Tibial artery (tissue), 4 donors: ENCODE measurements at regions not wholly inside any gene's neighbourhood (a gene's known extent, or its start where the extent isn't known, plus 50 kb on each side); places are given as distances from the start of the nearest gene placed in this dataset.

Experiments used
- DNase-seq, 2 donors: peaks; one replicate each; pipeline ENCODE4 v3.0.0-alpha.2; 2019
- H3K27ac ChIP-seq, 2 donors: fragments of 200-600 bp; sonication (generic) in 1 of 2; 1 replicate in 1 of 2; 2 replicates in 1 of 2; pipeline ENCODE4 v1.5.1; 2018 to 2019; ENCODE audit warnings: mild to moderate bottlenecking in 1 of 2
- H3K27me3 ChIP-seq, 2 donors: fragments of 200-600 bp; sonication (generic) in 1 of 2; one replicate each; pipeline versions ENCODE4 v1.5.1 to v1.6.0; 2016 to 2019
- H3K36me3 ChIP-seq, 3 donors: fragments of 200-600 bp; sonication (generic) in 2 of 3; one replicate each; pipeline ENCODE4 v1.5.1; 2016 to 2019; ENCODE audit warnings: mild to moderate bottlenecking in 2 of 3
- H3K4me1 ChIP-seq, 4 donors: fragments of 200-600 bp; sonication (generic) in 2 of 4; 1 replicate in 3 of 4; 2 replicates in 1 of 4; pipeline ENCODE4 v1.5.1; 2016 to 2019
- H3K4me3 ChIP-seq, 2 donors: fragments of 200-600 bp; sonication (generic) in 1 of 2; 1 replicate in 1 of 2; 2 replicates in 1 of 2; pipeline ENCODE4 v1.5.1; 2018 to 2019; ENCODE audit warnings: mild to moderate bottlenecking in 2 of 2
- H3K9me3 ChIP-seq, 3 donors: fragments of 200-600 bp; sonication (generic) in 1 of 3; one replicate each; pipeline ENCODE4 v1.5.1; 2016 to 2019
- CTCF ChIP-seq, 2 experiments: fragments of 200-600 bp in 1 of 2; fragments of 450-650 bp in 1 of 2; IDR thresholded peaks; one replicate each; pipeline ENCODE4 v1.5.1; 2017 to 2019; ENCODE audit warnings: antibody characterized with exemption in 2 of 2, mild to moderate bottlenecking in 1 of 2, moderate library complexity in 1 of 2
- intact Hi-C: fragments of 100-400 bp; cut with DNase I; formaldehyde crosslinking; loops from one replicate; pipeline ENCODE4 v1.15.0; 2023; ENCODE audit warnings: low total_unique reads

- Histone ChIP-seq H3K27me3 (no peaks in the 10 kb centered on the region), H3K27ac (no peak overlapping the region), H3K4me3 (no peak overlapping the region), H3K4me1 (no peaks in the 10 kb centered on the region), H3K9me3 (peaks cover 0 to 5% (median 2%) of the 10 kb centered on the region in 3 donors), H3K36me3 (no peaks in the 10 kb centered on the region)
- TF ChIP-seq CTCF (IDR thresholded peaks at IDR 0.05), result no peak
- intact Hi-C loops, result no loop called here
- no peak for DNase-seq
Observed at GRCh38 chr22:47898946-47899345, 1136.5 kb downstream of the TBC1D22A start.

- Histone ChIP-seq H3K27ac (no peak overlapping the region), H3K27me3 (no peaks in the 10 kb centered on the region), H3K4me1 (no peaks in the 10 kb centered on the region), H3K36me3 (no peaks in the 10 kb centered on the region), H3K4me3 (no peak overlapping the region), H3K9me3 (peaks cover 0 to 5% (median 3%) of the 10 kb centered on the region in 3 donors)
- TF ChIP-seq CTCF (IDR thresholded peaks at IDR 0.05), result no peak
- DNase-seq, result no peak
- intact Hi-C loops, result no loop called here
Observed at GRCh38 chr22:47891609-47892008, 1129.2 kb downstream of the TBC1D22A start.

GRCh38 chr22:47888817-47889216 is 1126.4 kb downstream of the TBC1D22A start:
- Histone ChIP-seq H3K9me3 (peaks cover 0 to under 1% (median 0%) of the 10 kb centered on the region in 3 donors), H3K36me3 (no peaks in the 10 kb centered on the region), H3K4me3 (no peak overlapping the region), H3K27ac (no peak overlapping the region), H3K4me1 (no peaks in the 10 kb centered on the region), H3K27me3 (no peaks in the 10 kb centered on the region)
- DNase-seq, result no peak
- TF ChIP-seq CTCF (IDR thresholded peaks at IDR 0.05), result no peak
- intact Hi-C loops, result no loop called here

GRCh38 chr22:47884775-47885174 is 1122.3 kb downstream of the TBC1D22A start:
- no peaks in the 10 kb centered on the region for H3K27me3 ChIP-seq
- TF ChIP-seq CTCF (IDR thresholded peaks at IDR 0.05), result no peak
- intact Hi-C loops, result no loop called here

GRCh38 chr22:47884200-47884599 is 1121.8 kb downstream of the TBC1D22A start:
- TF ChIP-seq CTCF (IDR thresholded peaks at IDR 0.05), result no peak
- no peak for DNase-seq
- no peak overlapping the region for H3K4me3 ChIP-seq

More at GRCh38 chr22:47884775-47885174, 1122.3 kb downstream of the TBC1D22A start:
- Histone ChIP-seq H3K4me1 (no peaks in the 10 kb centered on the region), H3K36me3 (no peaks in the 10 kb centered on the region), H3K27ac (no peak overlapping the region), H3K4me3 (no peak overlapping the region), H3K9me3 (no peaks in the 10 kb centered on the region)
- DNase-seq, result no peak

GRCh38 chr22:47883757-47884156 is 1121.3 kb downstream of the TBC1D22A start:
- TF ChIP-seq CTCF (IDR thresholded peaks at IDR 0.05), result no peak
- no peaks in the 10 kb centered on the region for H3K27me3 ChIP-seq

More at GRCh38 chr22:47884200-47884599, 1121.8 kb downstream of the TBC1D22A start:
- no peaks in the 10 kb centered on the region for H3K4me1 ChIP-seq
- no peaks in the 10 kb centered on the region for H3K36me3 ChIP-seq
- no peaks in the 10 kb centered on the region for H3K27me3 ChIP-seq
- H3K9me3 ChIP-seq, result no peaks in the 10 kb centered on the region
- H3K27ac ChIP-seq, result no peak overlapping the region
- intact Hi-C loops, result no loop called here

More at GRCh38 chr22:47883757-47884156, 1121.3 kb downstream of the TBC1D22A start:
- Histone ChIP-seq H3K4me1 (no peaks in the 10 kb centered on the region), H3K27ac (no peak overlapping the region), H3K4me3 (no peak overlapping the region), H3K9me3 (no peaks in the 10 kb centered on the region), H3K36me3 (no peaks in the 10 kb centered on the region)
- DNase-seq, result no peak
- intact Hi-C loops, result no loop called here
